Astrocyte (in vitro differentiated cells and primary cell): ENCODE measurements at regions not wholly inside any gene's neighbourhood (a gene's known extent, or its start where the extent isn't known, plus 50 kb on each side); places are given as distances from the start of the nearest gene placed in this dataset.
A peak's percentile ranks its signal among the peaks of the same experiment; 100 is the strongest.

ENCODE experiments used
- DNase-seq: peaks from one replicate; pipeline ENCODE4 v3.0.0-alpha.2; 2010; ENCODE audit warnings: low read depth
- FAIRE-seq: peaks from 2 replicates; lab custom pipeline; 2011; peaks lifted over from hg19 to GRCh38; lab: Jason Lieb, UNC
- H2AFZ ChIP-seq: 2 replicates; pipeline ENCODE4 v1.6.0; 2012; ENCODE audit warnings: low read depth, low read length, inconsistent platforms
- H3K27ac ChIP-seq: 2 replicates; pipeline ENCODE4 v1.5.1; 2011; ENCODE audit warnings: low read depth, low read length, inconsistent platforms
- H3K27me3 ChIP-seq: 2 replicates; pipeline ENCODE4 v1.6.0; 2011; ENCODE audit warnings: low read length, inconsistent platforms; ENCODE audit not compliant: insufficient read depth
- H3K36me3 ChIP-seq: 2 replicates; pipeline ENCODE4 v1.5.1; 2011; ENCODE audit warnings: low read length, inconsistent platforms; ENCODE audit not compliant: insufficient read depth
- H3K4me1 ChIP-seq: 2 replicates; pipeline ENCODE4 v1.5.1; 2011; ENCODE audit warnings: low read length, inconsistent platforms; ENCODE audit not compliant: insufficient read depth
- H3K4me2 ChIP-seq: 2 replicates; pipeline ENCODE4 v1.6.0; 2012; ENCODE audit warnings: low read length, inconsistent platforms
- H3K4me3 ChIP-seq: 2 replicates; pipeline ENCODE4 v1.5.1; 2011; ENCODE audit warnings: low read depth, mild to moderate bottlenecking, low read length, inconsistent platforms; ENCODE audit not compliant: insufficient read depth
- H3K79me2 ChIP-seq: 2 replicates; pipeline ENCODE4 v1.6.0; 2012; ENCODE audit warnings: mild to moderate bottlenecking, low read length, inconsistent platforms; ENCODE audit not compliant: insufficient read depth
- H3K9ac ChIP-seq: 2 replicates; pipeline ENCODE4 v1.6.0; 2012; ENCODE audit warnings: mild to moderate bottlenecking, low read length, inconsistent platforms
- H3K9me3 ChIP-seq: 2 replicates; pipeline ENCODE4 v1.5.1; 2012; ENCODE audit warnings: low read depth, mild to moderate bottlenecking, low read length, inconsistent platforms; ENCODE audit not compliant: insufficient read depth
- H4K20me1 ChIP-seq: 2 replicates; pipeline ENCODE4 v1.6.0; 2012; ENCODE audit warnings: low read length, inconsistent platforms; ENCODE audit not compliant: insufficient read depth
- H3K27ac Mint-ChIP-seq: one replicate; pipeline ENCODE4 v1.8.0; 2021; ENCODE audit warnings: mild to moderate bottlenecking, mixed read lengths; ENCODE audit not compliant: unreplicated experiment
- H3K27me3 Mint-ChIP-seq: one replicate; pipeline ENCODE4 v1.8.0; 2021; ENCODE audit warnings: low read depth, mixed read lengths; ENCODE audit not compliant: unreplicated experiment
- H3K36me3 Mint-ChIP-seq: one replicate; pipeline ENCODE4 v1.8.0; 2021; ENCODE audit warnings: low read depth, mixed read lengths; ENCODE audit not compliant: unreplicated experiment
- H3K4me1 Mint-ChIP-seq: one replicate; pipeline ENCODE4 v1.8.0; 2021; ENCODE audit warnings: low read depth, mixed read lengths; ENCODE audit not compliant: unreplicated experiment
- H3K4me3 Mint-ChIP-seq: one replicate; pipeline ENCODE4 v1.8.0; 2021; ENCODE audit warnings: mild to moderate bottlenecking, moderate library complexity, mixed read lengths; ENCODE audit not compliant: unreplicated experiment
- H3K9me3 Mint-ChIP-seq: one replicate; pipeline ENCODE4 v1.8.0; 2021; ENCODE audit warnings: mild to moderate bottlenecking, mixed read lengths; ENCODE audit not compliant: unreplicated experiment
- EZH2 ChIP-seq: IDR thresholded peaks from 2 replicates; pipeline ENCODE4 v1.6.1; 2012; ENCODE audit warnings: mild to moderate bottlenecking, low read length, inconsistent platforms; ENCODE audit not compliant: insufficient read depth
- TF ChIP-seq, protein P1 (sequence below): IDR thresholded peaks from 2 replicates; pipeline ENCODE4 v1.5.1; 2011; ENCODE audit warnings: low read depth, mild to moderate bottlenecking, inconsistent platforms, low read length, moderate library complexity; ENCODE audit not compliant: insufficient read depth

DNA sequence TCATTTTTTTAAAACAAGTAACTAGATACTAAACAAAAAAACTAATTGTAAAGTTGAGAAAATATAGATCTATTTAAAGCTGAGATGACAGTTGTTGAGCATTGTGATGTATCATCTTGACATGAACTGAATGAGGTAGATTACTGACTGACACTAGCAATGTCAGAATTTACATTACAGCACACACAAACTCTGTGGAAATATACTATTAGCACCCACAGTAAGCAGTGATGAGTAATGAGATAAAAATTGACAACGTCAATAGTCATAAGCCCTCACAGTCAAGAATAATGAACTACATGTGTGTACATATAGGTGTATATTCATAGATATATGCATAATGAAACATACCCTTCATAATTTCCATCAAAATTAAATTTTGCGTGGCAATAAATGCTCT is 368.4 kb downstream of the TFEC start:
- Histone ChIP-seq H3K27me3 (no peaks in the 10 kb centered on the region), H3K79me2 (no peaks in the 10 kb centered on the region), H3K4me2 (no peak overlapping the region), H4K20me1 (no peaks in the 10 kb centered on the region), H3K4me1 (no peaks in the 10 kb centered on the region), H3K27ac (no peak overlapping the region), H2AFZ (no peak overlapping the region), H3K9me3 (no peaks in the 10 kb centered on the region), H3K9ac (no peak overlapping the region), H3K4me3 (no peak overlapping the region), H3K36me3 (no peaks in the 10 kb centered on the region)
- H3K4me3 Mint-ChIP-seq = no peak overlapping the region
- no peak overlapping the region for H3K27ac Mint-ChIP-seq
- no peaks in the 10 kb centered on the region for H3K27me3 Mint-ChIP-seq
- peaks cover 2% of the 10 kb centered on the region for H3K4me1 Mint-ChIP-seq
- TF ChIP-seq, protein P1, sequence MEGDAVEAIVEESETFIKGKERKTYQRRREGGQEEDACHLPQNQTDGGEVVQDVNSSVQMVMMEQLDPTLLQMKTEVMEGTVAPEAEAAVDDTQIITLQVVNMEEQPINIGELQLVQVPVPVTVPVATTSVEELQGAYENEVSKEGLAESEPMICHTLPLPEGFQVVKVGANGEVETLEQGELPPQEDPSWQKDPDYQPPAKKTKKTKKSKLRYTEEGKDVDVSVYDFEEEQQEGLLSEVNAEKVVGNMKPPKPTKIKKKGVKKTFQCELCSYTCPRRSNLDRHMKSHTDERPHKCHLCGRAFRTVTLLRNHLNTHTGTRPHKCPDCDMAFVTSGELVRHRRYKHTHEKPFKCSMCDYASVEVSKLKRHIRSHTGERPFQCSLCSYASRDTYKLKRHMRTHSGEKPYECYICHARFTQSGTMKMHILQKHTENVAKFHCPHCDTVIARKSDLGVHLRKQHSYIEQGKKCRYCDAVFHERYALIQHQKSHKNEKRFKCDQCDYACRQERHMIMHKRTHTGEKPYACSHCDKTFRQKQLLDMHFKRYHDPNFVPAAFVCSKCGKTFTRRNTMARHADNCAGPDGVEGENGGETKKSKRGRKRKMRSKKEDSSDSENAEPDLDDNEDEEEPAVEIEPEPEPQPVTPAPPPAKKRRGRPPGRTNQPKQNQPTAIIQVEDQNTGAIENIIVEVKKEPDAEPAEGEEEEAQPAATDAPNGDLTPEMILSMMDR = no peak
- no peak for TF ChIP-seq EZH2
- H3K9me3 Mint-ChIP-seq = no peaks in the 10 kb centered on the region
- H3K36me3 Mint-ChIP-seq = no peaks in the 10 kb centered on the region
- FAIRE-seq (no peak), DNase-seq (peak; percentile 12)

DNA sequence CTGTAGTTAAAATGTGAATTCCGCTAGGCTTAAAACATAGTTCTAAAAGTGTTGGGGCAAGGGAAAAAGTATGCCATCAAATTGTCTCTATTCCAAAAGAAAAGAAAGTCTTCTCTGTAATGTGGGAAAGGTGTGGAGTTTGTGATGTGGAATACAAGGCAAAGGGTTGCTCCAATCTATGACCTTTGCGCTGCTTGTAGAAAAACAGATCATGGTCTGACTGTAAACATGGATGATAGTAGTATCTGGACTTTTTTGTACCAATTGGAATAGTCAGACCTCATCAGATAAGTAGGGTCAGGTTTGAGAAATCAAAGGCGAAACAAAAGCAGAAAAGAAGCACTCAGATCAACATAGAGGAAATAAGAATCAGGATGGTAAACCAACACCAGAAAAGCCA is 372.3 kb downstream of the TFEC start:
- H3K4me3 Mint-ChIP-seq = no peak overlapping the region
- DNase-seq (no peak), FAIRE-seq (no peak)
- Histone ChIP-seq H3K9ac (no peak overlapping the region), H3K79me2 (no peaks in the 10 kb centered on the region), H3K27ac (no peak overlapping the region), H3K4me3 (no peak overlapping the region), H4K20me1 (no peaks in the 10 kb centered on the region), H3K36me3 (no peaks in the 10 kb centered on the region), H3K4me1 (no peaks in the 10 kb centered on the region), H3K9me3 (no peaks in the 10 kb centered on the region), H2AFZ (no peak overlapping the region), H3K27me3 (no peaks in the 10 kb centered on the region), H3K4me2 (no peak overlapping the region)
- no peak overlapping the region for H3K27ac Mint-ChIP-seq
- no peaks in the 10 kb centered on the region for H3K27me3 Mint-ChIP-seq
- H3K4me1 Mint-ChIP-seq = peaks cover 13% of the 10 kb centered on the region
- no peaks in the 10 kb centered on the region for H3K36me3 Mint-ChIP-seq
- TF ChIP-seq, protein P1 = no peak
- TF ChIP-seq EZH2 = no peak
- H3K9me3 Mint-ChIP-seq = no peaks in the 10 kb centered on the region

DNA sequence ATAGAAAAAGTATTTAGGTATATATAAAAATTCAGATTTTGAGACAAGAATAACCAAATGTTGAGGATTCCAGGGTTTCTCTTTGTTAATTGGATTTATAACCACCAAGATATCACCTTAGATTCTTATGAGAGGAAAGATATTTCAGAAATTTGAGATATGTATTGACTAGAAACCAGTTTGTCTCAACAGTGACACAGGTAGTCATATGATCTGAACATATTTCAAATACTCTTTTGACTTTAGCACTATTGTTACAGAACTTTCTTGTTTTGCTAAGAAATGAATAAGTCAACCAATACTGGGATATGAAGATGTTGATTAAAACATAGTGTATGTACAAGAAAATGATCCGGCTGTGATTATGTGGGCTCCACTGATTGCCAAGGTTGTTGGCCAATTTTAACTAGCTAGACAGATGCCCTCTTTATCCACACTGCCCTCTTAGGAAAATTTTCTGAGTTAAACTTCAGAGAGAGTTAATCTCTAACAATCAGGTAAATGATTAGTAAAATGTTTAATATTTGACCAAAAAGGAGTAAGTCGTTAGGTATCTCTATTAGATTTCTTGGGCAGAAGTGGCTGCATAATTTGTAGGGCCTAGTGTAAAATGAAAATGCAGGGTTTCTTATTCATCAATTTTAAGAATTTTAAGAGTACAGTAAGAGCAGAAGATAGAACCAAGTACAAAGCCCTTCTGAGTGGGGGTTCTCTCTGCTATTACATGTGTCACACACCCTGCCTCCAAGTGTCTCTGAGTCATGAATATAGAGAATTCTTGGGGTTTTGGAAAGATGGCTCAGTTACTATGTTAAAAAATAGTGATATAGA is 376.0 kb downstream of the TFEC start:
- H3K27ac Mint-ChIP-seq = peak overlapping the region; percentile 10
- FAIRE-seq = peak; percentile 66

More for the DNA sequence above, 376.0 kb downstream of the TFEC start:
- Histone ChIP-seq H3K4me2 (no peak overlapping the region), H3K4me3 (no peak overlapping the region), H3K36me3 (no peaks in the 10 kb centered on the region), H3K4me1 (no peaks in the 10 kb centered on the region), H3K9me3 (no peaks in the 10 kb centered on the region), H4K20me1 (no peaks in the 10 kb centered on the region), H2AFZ (no peak overlapping the region), H3K79me2 (no peaks in the 10 kb centered on the region), H3K9ac (no peak overlapping the region), H3K27ac (no peak overlapping the region), H3K27me3 (no peaks in the 10 kb centered on the region)
- Mint-ChIP-seq H3K36me3 (no peaks in the 10 kb centered on the region), H3K4me1 (peaks cover 12% of the 10 kb centered on the region), H3K9me3 (no peaks in the 10 kb centered on the region), H3K4me3 (no peak overlapping the region), H3K27me3 (no peaks in the 10 kb centered on the region)
- peak; percentile 22 for DNase-seq
- TF ChIP-seq, protein P1 = no peak
- TF ChIP-seq EZH2 = no peak
